DMS153 (cell line): ENCODE measurements at regions not wholly inside any gene's neighbourhood (a gene's known extent, or its start where the extent isn't known, plus 50 kb on each side); places are given as distances from the start of the nearest gene placed in this dataset.

Source experiments
- DNase-seq: peaks from one replicate; lab custom pipeline; 2025; lab: John Stamatoyannopoulos, UW

GRCh38 chr12:107320033-107320928, 226.9 kb upstream of the CRY1 start:
- no peak for DNase-seq

GRCh38 chr12:107320929-107321631, 227.7 kb upstream of the CRY1 start:
- DNase-seq = no peak

GRCh38 chr12:107322063-107322462, 228.7 kb upstream of the CRY1 start:
- no peak for DNase-seq

- no peak for DNase-seq
Measured at GRCh38 chr12:107325075-107325608, 231.8 kb upstream of the CRY1 start.

GRCh38 chr12:107326237-107326636, 232.9 kb upstream of the CRY1 start:
- no peak for DNase-seq

GRCh38 chr12:107327651-107328182, 234.4 kb upstream of the CRY1 start:
- DNase-seq = no peak

GRCh38 chr12:107328442-107329133, 235.2 kb upstream of the CRY1 start:
- DNase-seq = no peak

GRCh38 chr12:107329569-107330324, 236.4 kb upstream of the CRY1 start:
- DNase-seq = no peak

GRCh38 chr12:107330831-107331431, 237.6 kb upstream of the CRY1 start:
- DNase-seq = no peak

- DNase-seq = no peak
Measured at GRCh38 chr12:107331471-107331870, 238.1 kb upstream of the CRY1 start.

GRCh38 chr12:107331912-107332311, 238.6 kb upstream of the CRY1 start:
- DNase-seq = no peak

GRCh38 chr12:107332743-107333142, 239.4 kb upstream of the CRY1 start:
- DNase-seq = no peak

- DNase-seq = no peak
Measured at GRCh38 chr12:107335802-107336570, 242.6 kb upstream of the CRY1 start.

- DNase-seq = no peak
Measured at GRCh38 chr12:107336695-107337094, 243.3 kb upstream of the CRY1 start.

- DNase-seq = no peak
Measured at GRCh38 chr12:107337346-107338095, 244.2 kb upstream of the CRY1 start.

- DNase-seq = no peak
Measured at GRCh38 chr12:107339487-107339886, 246.1 kb upstream of the CRY1 start.

- no peak for DNase-seq
Measured at GRCh38 chr12:107339932-107340331, 246.6 kb upstream of the CRY1 start.

GRCh38 chr12:107340898-107341297, 247.5 kb upstream of the CRY1 start:
- no peak for DNase-seq

GRCh38 chr12:107344035-107344808, 250.9 kb upstream of the CRY1 start:
- no peak for DNase-seq
